HG02938 (cell line): ENCODE measurements at regions not wholly inside any gene's neighbourhood (a gene's known extent, or its start where the extent isn't known, plus 50 kb on each side); places are given as distances from the start of the nearest gene placed in this dataset.
"Not testable (repeated sequence)": the region's sequence is repeated elsewhere in the genome, so short reads cannot be mapped to it uniquely, and the experiment has no call there.

ENCODE experiments used
- ATAC-seq: cut with Tn5 transposase; IDR thresholded peaks from one replicate; pipeline ENCODE4 v1.9.1; 2021; ENCODE audit warnings: mild to moderate bottlenecking, moderate library complexity; ENCODE audit not compliant: unreplicated experiment

- ATAC-seq: no peak
Observed at GRCh38 chr2:184372484-184372883, 225.8 kb upstream of the ZNF804A start.

- ATAC-seq: no peak
Observed at GRCh38 chr2:184394642-184395041, 203.7 kb upstream of the ZNF804A start.

- no peak for ATAC-seq
Observed at GRCh38 chr2:184402381-184402780, 195.9 kb upstream of the ZNF804A start.

GRCh38 chr2:184407041-184407630 is 191.2 kb upstream of the ZNF804A start:
- not testable (repeated sequence) for ATAC-seq

- no peak for ATAC-seq
Observed at GRCh38 chr2:184410160-184410559, 188.2 kb upstream of the ZNF804A start.

GRCh38 chr2:184413221-184413620 is 185.1 kb upstream of the ZNF804A start:
- ATAC-seq: no peak

- no peak for ATAC-seq
Observed at GRCh38 chr2:184413671-184414229, 184.6 kb upstream of the ZNF804A start.

- no peak for ATAC-seq
Observed at GRCh38 chr2:184416146-184416913, 182.0 kb upstream of the ZNF804A start.

GRCh38 chr2:184419744-184420143 is 178.6 kb upstream of the ZNF804A start:
- no peak for ATAC-seq

- not testable (repeated sequence) for ATAC-seq
Observed at GRCh38 chr2:184421456-184421855, 176.9 kb upstream of the ZNF804A start.

GRCh38 chr2:184425083-184425482 is 173.2 kb upstream of the ZNF804A start:
- ATAC-seq: no peak

GRCh38 chr2:184444217-184444616 is 154.1 kb upstream of the ZNF804A start:
- ATAC-seq: peak; percentile 93

- peak; percentile 33 for ATAC-seq
Observed at GRCh38 chr2:184444623-184445223, 153.6 kb upstream of the ZNF804A start.

GRCh38 chr2:184449760-184450159 is 148.6 kb upstream of the ZNF804A start:
- ATAC-seq: no peak

- peak; percentile 73 for ATAC-seq
Observed at GRCh38 chr2:184452907-184453306, 145.4 kb upstream of the ZNF804A start.

- ATAC-seq: no peak
Observed at GRCh38 chr2:184455624-184456023, 142.7 kb upstream of the ZNF804A start.

- not testable (repeated sequence) for ATAC-seq
Observed at GRCh38 chr2:184456693-184457092, 141.6 kb upstream of the ZNF804A start.

- ATAC-seq: no peak
Observed at GRCh38 chr2:184463102-184463865, 135.0 kb upstream of the ZNF804A start.

GRCh38 chr2:184463866-184464248 is 134.5 kb upstream of the ZNF804A start:
- no peak for ATAC-seq

- no peak for ATAC-seq
Observed at GRCh38 chr2:184468826-184469225, 129.5 kb upstream of the ZNF804A start.

- no peak for ATAC-seq
Observed at GRCh38 chr2:184472481-184472880, 125.8 kb upstream of the ZNF804A start.
